ENCODE measurements at regions not wholly inside any gene's neighbourhood (a gene's known extent, or its start where the extent isn't known, plus 50 kb on each side); places are given as distances from the start of the nearest gene placed in this dataset.

GRCh38 chrX:139052461-139052860 is 340.9 kb upstream of the FGF13 start:
- Mint-ChIP-seq H3K36me3 (no peaks in the 10 kb centered on the region), H3K9me3 (peaks cover 20% of the 10 kb centered on the region), H3K4me1 (no peaks in the 10 kb centered on the region), H3K27me3 (ENCODE audit: low read depth) (no peaks in the 10 kb centered on the region), H3K27ac (no peak overlapping the region), H3K4me3 (no peak overlapping the region)
- no peak for DNase-seq (ENCODE audit: low spot score in 2 of 2, unreplicated experiment in 2 of 2)
- TF ChIP-seq, protein P1, sequence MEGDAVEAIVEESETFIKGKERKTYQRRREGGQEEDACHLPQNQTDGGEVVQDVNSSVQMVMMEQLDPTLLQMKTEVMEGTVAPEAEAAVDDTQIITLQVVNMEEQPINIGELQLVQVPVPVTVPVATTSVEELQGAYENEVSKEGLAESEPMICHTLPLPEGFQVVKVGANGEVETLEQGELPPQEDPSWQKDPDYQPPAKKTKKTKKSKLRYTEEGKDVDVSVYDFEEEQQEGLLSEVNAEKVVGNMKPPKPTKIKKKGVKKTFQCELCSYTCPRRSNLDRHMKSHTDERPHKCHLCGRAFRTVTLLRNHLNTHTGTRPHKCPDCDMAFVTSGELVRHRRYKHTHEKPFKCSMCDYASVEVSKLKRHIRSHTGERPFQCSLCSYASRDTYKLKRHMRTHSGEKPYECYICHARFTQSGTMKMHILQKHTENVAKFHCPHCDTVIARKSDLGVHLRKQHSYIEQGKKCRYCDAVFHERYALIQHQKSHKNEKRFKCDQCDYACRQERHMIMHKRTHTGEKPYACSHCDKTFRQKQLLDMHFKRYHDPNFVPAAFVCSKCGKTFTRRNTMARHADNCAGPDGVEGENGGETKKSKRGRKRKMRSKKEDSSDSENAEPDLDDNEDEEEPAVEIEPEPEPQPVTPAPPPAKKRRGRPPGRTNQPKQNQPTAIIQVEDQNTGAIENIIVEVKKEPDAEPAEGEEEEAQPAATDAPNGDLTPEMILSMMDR (IDR thresholded peaks at IDR 0.05; ENCODE audit: unreplicated experiment): no peak

DNA sequence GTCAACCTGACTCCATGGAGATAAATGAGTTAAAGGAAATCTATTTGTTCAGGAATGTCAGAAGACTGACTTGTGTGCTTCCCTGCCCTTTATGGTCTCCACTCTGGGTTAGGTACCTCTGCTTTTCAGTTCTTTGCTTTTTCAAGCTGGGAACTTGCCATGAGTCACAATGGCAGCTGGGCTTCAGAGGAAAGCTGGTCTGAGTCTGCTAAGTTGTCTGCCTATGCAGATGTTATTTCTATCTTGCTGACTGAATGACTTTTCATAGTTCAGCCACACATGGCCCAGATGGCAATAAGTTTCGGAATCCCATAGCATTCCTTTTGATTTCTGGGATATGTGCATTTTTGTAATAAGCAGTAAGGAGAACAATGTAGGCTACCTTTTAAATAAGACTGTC is 337.9 kb upstream of the FGF13 start:
- Mint-ChIP-seq H3K9me3 (peaks cover 23% of the 10 kb centered on the region), H3K36me3 (no peaks in the 10 kb centered on the region), H3K4me1 (no peaks in the 10 kb centered on the region), H3K27ac (no peak overlapping the region), H3K27me3 (ENCODE audit: low read depth) (no peaks in the 10 kb centered on the region), H3K4me3 (no peak overlapping the region)
- DNase-seq (ENCODE audit: low spot score in 2 of 2, unreplicated experiment in 2 of 2): no peak
- TF ChIP-seq, protein P1 (IDR thresholded peaks at IDR 0.05; ENCODE audit: unreplicated experiment): no peak

- Mint-ChIP-seq H3K27ac (no peak overlapping the region), H3K27me3 (ENCODE audit: low read depth) (no peaks in the 10 kb centered on the region), H3K4me3 (no peak overlapping the region), H3K9me3 (peaks cover 19% of the 10 kb centered on the region), H3K36me3 (no peaks in the 10 kb centered on the region), H3K4me1 (no peaks in the 10 kb centered on the region)
- no peak for DNase-seq (ENCODE audit: low spot score in 2 of 2, unreplicated experiment in 2 of 2)
- TF ChIP-seq, protein P1 (IDR thresholded peaks at IDR 0.05; ENCODE audit: unreplicated experiment): no peak
Observed at GRCh38 chrX:139044680-139045079, 333.2 kb upstream of the FGF13 start.

- no peaks in the 10 kb centered on the region for H3K36me3 Mint-ChIP-seq
- no peak overlapping the region for H3K27ac Mint-ChIP-seq
- DNase-seq (ENCODE audit: low spot score in 2 of 2, unreplicated experiment in 2 of 2): no peak
- H3K4me3 Mint-ChIP-seq: no peak overlapping the region
- H3K9me3 Mint-ChIP-seq: peaks cover 12% of the 10 kb centered on the region
- H3K27me3 Mint-ChIP-seq (ENCODE audit: low read depth): no peaks in the 10 kb centered on the region
- no peaks in the 10 kb centered on the region for H3K4me1 Mint-ChIP-seq
- TF ChIP-seq, protein P1 (IDR thresholded peaks at IDR 0.05; ENCODE audit: unreplicated experiment): no peak
Observed at GRCh38 chrX:139039041-139039440, 327.5 kb upstream of the FGF13 start.

- DNase-seq (ENCODE audit: low spot score in 2 of 2, unreplicated experiment in 2 of 2): no peak
- H3K27ac Mint-ChIP-seq: no peak overlapping the region
- H3K36me3 Mint-ChIP-seq: no peaks in the 10 kb centered on the region
- no peak overlapping the region for H3K4me3 Mint-ChIP-seq
- H3K27me3 Mint-ChIP-seq (ENCODE audit: low read depth): no peaks in the 10 kb centered on the region
- H3K9me3 Mint-ChIP-seq: no peaks in the 10 kb centered on the region
- TF ChIP-seq, protein P1 (IDR thresholded peaks at IDR 0.05; ENCODE audit: unreplicated experiment): no peak
- no peaks in the 10 kb centered on the region for H3K4me1 Mint-ChIP-seq
Observed at GRCh38 chrX:139026811-139027210, 315.3 kb upstream of the FGF13 start.

GRCh38 chrX:139026406-139026805 is 314.9 kb upstream of the FGF13 start:
- DNase-seq (ENCODE audit: low spot score in 2 of 2, unreplicated experiment in 2 of 2): no peak
- Mint-ChIP-seq H3K36me3 (no peaks in the 10 kb centered on the region), H3K27ac (no peak overlapping the region), H3K4me3 (no peak overlapping the region), H3K9me3 (no peaks in the 10 kb centered on the region), H3K4me1 (no peaks in the 10 kb centered on the region), H3K27me3 (ENCODE audit: low read depth) (no peaks in the 10 kb centered on the region)
- TF ChIP-seq, protein P1 (IDR thresholded peaks at IDR 0.05; ENCODE audit: unreplicated experiment): no peak
